Left lung (tissue), 4 donors: ENCODE measurements at regions not wholly inside any gene's neighbourhood (a gene's known extent, or its start where the extent isn't known, plus 50 kb on each side); places are given as distances from the start of the nearest gene placed in this dataset.
A peak's percentile ranks its signal among the peaks of the same experiment; 100 is the strongest.

ENCODE experiments used
- ATAC-seq: fragments of 200-7000 bp; cut with Tn5 transposase; one replicate; pipeline ENCODE4 v1.9.1; 2020; ENCODE audit warnings: moderate library complexity
- DNase-seq, 4 donors: peaks; one replicate each; pipeline ENCODE4 v3.0.0-alpha.2; 2013 to 2020
- H3K27ac ChIP-seq, 2 donors: fragments of 200-600 bp; sonication (generic) in 1 of 2; one replicate each; pipeline versions ENCODE4 v1.5.0 to v1.8.0; 2020 to 2021
- H3K27me3 ChIP-seq, 2 donors: fragments of 200-600 bp; sonication (generic) in 1 of 2; one replicate each; pipeline versions ENCODE4 v1.5.0 to v1.8.0; 2020 to 2021
- H3K36me3 ChIP-seq, 2 donors: fragments of 200-600 bp; sonication (generic) in 1 of 2; one replicate each; pipeline versions ENCODE4 v1.5.0 to v1.8.0; 2020 to 2021
- H3K4me1 ChIP-seq, 2 donors: fragments of 200-600 bp; one replicate each; pipeline ENCODE4 v1.8.0; 2021
- H3K4me3 ChIP-seq, 2 donors: fragments of 200-600 bp; sonication (generic) in 1 of 2; one replicate each; pipeline versions ENCODE4 v1.5.0 to v1.8.0; 2020 to 2021; ENCODE audit warnings: mild to moderate bottlenecking in 1 of 2
- H3K9me3 ChIP-seq, 2 donors: fragments of 200-600 bp; sonication (generic) in 1 of 2; one replicate each; pipeline versions ENCODE4 v1.5.0 to v1.8.0; 2020 to 2021
- intact Hi-C, 2 donors: fragments of 100-400 bp; cut with DNase I; formaldehyde crosslinking; loops; one replicate each; pipeline versions ENCODE4 v1.11.2 to v1.14.2; 2022
- TF ChIP-seq, protein P1 (sequence below), 2 donors: fragments of 200-600 bp; sonication (generic) in 1 of 2; IDR thresholded peaks; one replicate each; pipeline versions ENCODE4 v1.5.0 to v1.8.0; 2021; ENCODE audit warnings: antibody characterized with exemption in 2 of 2
- donor health status: DM: no; HTN: yes; CAD: no.
- donor health status: DM: no; HTN: no; CAD: no.

DNA sequence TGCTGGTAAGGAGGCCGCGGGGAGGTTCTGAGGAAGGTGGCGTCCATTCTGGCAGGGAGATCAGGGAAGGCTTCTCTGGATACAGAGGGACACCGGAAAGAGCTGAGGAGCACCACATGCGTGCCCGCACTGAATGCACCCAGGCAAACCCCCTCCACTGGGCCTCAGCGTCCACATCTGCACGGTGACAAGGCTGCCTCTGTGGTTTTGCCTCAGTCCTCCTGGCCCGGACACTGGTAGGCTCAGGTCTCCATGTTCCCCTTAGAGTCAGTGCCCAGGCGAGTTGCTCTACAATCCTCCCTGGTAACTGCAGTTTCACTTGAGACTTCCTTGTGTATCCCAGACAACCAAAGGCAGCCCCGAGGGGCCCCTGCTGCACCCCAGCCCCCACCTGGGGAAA lies 173.3 kb downstream of the MELK start:
- Histone ChIP-seq H3K27me3 (peaks cover 0 to 61% of the 10 kb centered on the region in 2 donors), H3K4me3 (no peak overlapping the region), H3K4me1 (peaks cover 0 to 3% of the 10 kb centered on the region in 2 donors), H3K27ac (no peak overlapping the region), H3K9me3 (no peaks in the 10 kb centered on the region), H3K36me3 (no peaks in the 10 kb centered on the region)
- no peak for ATAC-seq
- intact Hi-C loops, result no loop called here
- TF ChIP-seq, protein P1, sequence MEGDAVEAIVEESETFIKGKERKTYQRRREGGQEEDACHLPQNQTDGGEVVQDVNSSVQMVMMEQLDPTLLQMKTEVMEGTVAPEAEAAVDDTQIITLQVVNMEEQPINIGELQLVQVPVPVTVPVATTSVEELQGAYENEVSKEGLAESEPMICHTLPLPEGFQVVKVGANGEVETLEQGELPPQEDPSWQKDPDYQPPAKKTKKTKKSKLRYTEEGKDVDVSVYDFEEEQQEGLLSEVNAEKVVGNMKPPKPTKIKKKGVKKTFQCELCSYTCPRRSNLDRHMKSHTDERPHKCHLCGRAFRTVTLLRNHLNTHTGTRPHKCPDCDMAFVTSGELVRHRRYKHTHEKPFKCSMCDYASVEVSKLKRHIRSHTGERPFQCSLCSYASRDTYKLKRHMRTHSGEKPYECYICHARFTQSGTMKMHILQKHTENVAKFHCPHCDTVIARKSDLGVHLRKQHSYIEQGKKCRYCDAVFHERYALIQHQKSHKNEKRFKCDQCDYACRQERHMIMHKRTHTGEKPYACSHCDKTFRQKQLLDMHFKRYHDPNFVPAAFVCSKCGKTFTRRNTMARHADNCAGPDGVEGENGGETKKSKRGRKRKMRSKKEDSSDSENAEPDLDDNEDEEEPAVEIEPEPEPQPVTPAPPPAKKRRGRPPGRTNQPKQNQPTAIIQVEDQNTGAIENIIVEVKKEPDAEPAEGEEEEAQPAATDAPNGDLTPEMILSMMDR (IDR thresholded peaks at IDR 0.05), result no peak
- no peak for DNase-seq

DNA sequence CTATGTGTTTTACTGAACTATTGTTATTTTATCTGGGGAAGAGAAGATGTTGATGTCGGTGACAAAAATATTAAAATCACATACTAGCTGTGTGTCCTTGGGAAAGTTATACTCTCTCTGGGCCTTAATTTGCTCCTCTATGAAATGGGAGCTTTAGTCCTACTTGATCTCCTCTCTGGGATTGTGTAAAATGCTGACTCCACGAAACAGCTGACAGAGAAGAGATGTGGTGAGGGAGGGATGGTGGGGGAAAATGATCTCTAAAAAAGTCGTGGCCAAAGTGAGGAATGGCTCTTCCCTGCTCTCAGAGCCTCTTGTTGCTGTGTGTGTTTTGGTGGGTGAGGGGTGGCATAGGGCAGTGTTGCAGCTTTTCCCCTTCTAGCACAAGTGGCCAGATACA lies 173.7 kb downstream of the MELK start:
- DNase-seq (no peak), ATAC-seq (no peak)
- Histone ChIP-seq H3K27me3 (peaks cover 0 to 56% of the 10 kb centered on the region in 2 donors), H3K4me3 (no peak overlapping the region), H3K4me1 (peaks cover 0 to 5% of the 10 kb centered on the region in 2 donors), H3K27ac (no peak overlapping the region), H3K36me3 (no peaks in the 10 kb centered on the region), H3K9me3 (no peaks in the 10 kb centered on the region)
- TF ChIP-seq, protein P1 (IDR thresholded peaks at IDR 0.05), result no peak
- intact Hi-C loops, result no loop called here

DNA sequence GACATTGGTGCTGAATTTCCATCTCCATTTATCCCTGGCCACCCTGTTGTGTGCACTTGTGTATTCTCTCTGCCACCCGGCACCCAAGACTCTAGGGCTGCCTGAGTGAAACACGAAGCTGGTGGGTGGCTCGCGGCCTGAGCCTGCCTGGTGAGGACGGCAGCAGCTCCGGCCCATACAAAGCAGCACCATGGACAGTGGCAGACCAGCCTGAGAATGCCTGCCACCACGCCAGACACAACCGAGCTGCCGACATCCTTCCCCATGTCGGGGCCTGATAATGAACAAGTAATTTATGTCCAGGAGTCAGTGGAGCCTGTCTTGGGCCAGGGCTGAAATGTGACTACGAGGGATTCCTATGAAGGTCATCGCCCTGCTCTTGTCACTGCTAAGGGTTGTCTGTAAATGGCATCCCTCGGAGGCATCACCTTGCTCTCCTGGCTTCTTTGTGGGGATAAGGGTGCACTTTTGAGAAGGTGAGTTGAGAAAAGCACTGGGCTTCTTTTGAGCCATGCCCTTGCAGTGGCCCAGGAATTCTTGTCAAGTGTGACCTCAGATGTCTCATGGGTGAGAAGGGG lies 175.7 kb downstream of the MELK start:
- Histone ChIP-seq H3K36me3 (no peaks in the 10 kb centered on the region), H3K27me3 (peaks cover 0 to 50% of the 10 kb centered on the region in 2 donors), H3K27ac (no peak overlapping the region), H3K4me3 (no peak overlapping the region), H3K9me3 (no peaks in the 10 kb centered on the region), H3K4me1 (peaks cover 0 to 5% of the 10 kb centered on the region in 2 donors)
- DNase-seq (peak in 3 of 4 donors; percentile 38 to 58 (median 40)), ATAC-seq (peak; percentile 85)
- TF ChIP-seq, protein P1 (IDR thresholded peaks at IDR 0.05), result no peak
- intact Hi-C loops, result no loop called here

DNA sequence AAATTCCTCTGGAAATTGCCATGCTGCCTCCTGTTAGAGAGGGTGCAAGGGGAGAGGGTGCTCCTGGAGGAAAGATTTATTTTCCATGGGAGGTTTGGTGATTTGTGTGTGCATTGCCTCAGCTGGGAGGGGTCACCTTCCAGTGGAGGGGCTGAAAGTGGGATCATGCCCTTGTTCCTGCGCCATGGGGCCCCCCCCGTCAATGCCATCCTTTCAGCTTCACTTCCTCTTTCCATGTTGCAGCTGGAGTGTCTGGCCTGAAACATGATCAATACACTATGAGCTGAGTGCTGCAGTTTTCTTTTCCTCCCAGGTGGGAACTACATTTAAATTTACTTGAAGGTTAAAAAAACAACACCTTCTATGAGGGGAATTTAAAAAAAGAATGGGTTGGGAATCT lies 176.8 kb downstream of the MELK start:
- TF ChIP-seq, protein P1 (IDR thresholded peaks at IDR 0.05), result no peak
- ATAC-seq (no peak), DNase-seq (no peak)
- no peak overlapping the region for H3K27ac ChIP-seq
- H3K4me3 ChIP-seq, result no peak overlapping the region
- no peaks in the 10 kb centered on the region for H3K36me3 ChIP-seq
- intact Hi-C loops, result no loop called here
- H3K4me1 ChIP-seq, result peaks cover 0 to 5% of the 10 kb centered on the region in 2 donors
- no peaks in the 10 kb centered on the region for H3K9me3 ChIP-seq
- H3K27me3 ChIP-seq, result peaks cover 0 to 44% of the 10 kb centered on the region in 2 donors

DNA sequence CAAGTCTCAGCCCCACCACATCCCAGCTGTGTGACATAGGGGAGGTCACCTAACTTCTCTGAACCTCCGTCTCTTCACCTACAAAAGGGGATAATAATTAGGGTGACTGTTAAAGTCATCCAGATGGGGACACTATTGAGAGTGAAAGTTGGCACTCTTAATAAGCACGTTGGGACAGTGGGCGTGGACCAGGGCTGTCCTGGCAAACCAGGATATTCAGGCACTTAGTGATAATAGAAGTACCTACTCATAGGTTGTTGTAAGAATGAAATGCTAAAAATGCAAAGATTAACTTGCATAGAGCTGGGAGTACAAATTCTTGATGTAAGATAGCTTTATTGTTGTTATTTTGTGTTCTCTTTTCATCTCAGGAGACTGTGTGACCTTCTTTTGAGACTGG lies 177.9 kb downstream of the MELK start:
- TF ChIP-seq, protein P1 (IDR thresholded peaks at IDR 0.05), result no peak
- intact Hi-C loops, result no loop called here
- Histone ChIP-seq H3K4me1 (peaks cover 0 to 5% of the 10 kb centered on the region in 2 donors), H3K27me3 (peaks cover 0 to 55% of the 10 kb centered on the region in 2 donors), H3K36me3 (no peaks in the 10 kb centered on the region), H3K4me3 (no peak overlapping the region), H3K27ac (no peak overlapping the region), H3K9me3 (no peaks in the 10 kb centered on the region)
- ATAC-seq (peak; percentile 77), DNase-seq (no peak)
